GM19463 (cell line): ENCODE measurements at regions not wholly inside any gene's neighbourhood (a gene's known extent, or its start where the extent isn't known, plus 50 kb on each side); places are given as distances from the start of the nearest gene placed in this dataset.
"Not testable (repeated sequence)": the region's sequence is repeated elsewhere in the genome, so short reads cannot be mapped to it uniquely, and the experiment has no call there.

Experiments
- ATAC-seq: cut with Tn5 transposase; IDR thresholded peaks from one replicate; pipeline ENCODE4 v1.9.1; 2021; ENCODE audit warnings: mild to moderate bottlenecking, moderate library complexity; ENCODE audit not compliant: unreplicated experiment

- ATAC-seq = no peak
Measured at GRCh38 chr6:120852293-120852849, 481.9 kb downstream of the TBC1D32 start.

GRCh38 chr6:120826253-120826652, 508.0 kb downstream of the TBC1D32 start:
- no peak for ATAC-seq

- ATAC-seq = no peak
Measured at GRCh38 chr6:120816794-120817193, 517.5 kb downstream of the TBC1D32 start.

GRCh38 chr6:120805276-120805675, 529.0 kb downstream of the TBC1D32 start:
- ATAC-seq = no peak

- ATAC-seq = no peak
Measured at GRCh38 chr6:120804612-120805011, 529.7 kb downstream of the TBC1D32 start.

GRCh38 chr6:120786682-120787081, 547.6 kb downstream of the TBC1D32 start:
- no peak for ATAC-seq

GRCh38 chr6:120786256-120786655, 548.0 kb downstream of the TBC1D32 start:
- ATAC-seq = no peak

- ATAC-seq = no peak
Measured at GRCh38 chr6:120785459-120786086, 548.7 kb downstream of the TBC1D32 start.

GRCh38 chr6:120779441-120779840, 554.8 kb downstream of the TBC1D32 start:
- ATAC-seq = no peak

- ATAC-seq = no peak
Measured at GRCh38 chr6:120775698-120776097, 558.6 kb downstream of the TBC1D32 start.

GRCh38 chr6:120774275-120774674, 560.0 kb downstream of the TBC1D32 start:
- ATAC-seq = no peak

- no peak for ATAC-seq
Measured at GRCh38 chr6:120771019-120771418, 563.3 kb downstream of the TBC1D32 start.

GRCh38 chr6:120764312-120764711, 570.0 kb downstream of the TBC1D32 start:
- ATAC-seq = no peak

GRCh38 chr6:120759570-120759969, 574.7 kb downstream of the TBC1D32 start:
- ATAC-seq = no peak

GRCh38 chr6:120748574-120748973, 585.7 kb downstream of the TBC1D32 start:
- ATAC-seq = not testable (repeated sequence)

- no peak for ATAC-seq
Measured at GRCh38 chr6:120736740-120737139, 597.5 kb downstream of the TBC1D32 start.

- no peak for ATAC-seq
Measured at GRCh38 chr6:120735641-120736040, 598.6 kb downstream of the TBC1D32 start.

GRCh38 chr6:120711255-120711654, 623.0 kb downstream of the TBC1D32 start:
- no peak for ATAC-seq

- ATAC-seq = no peak
Measured at GRCh38 chr6:120700001-120700400, 634.3 kb downstream of the TBC1D32 start.

GRCh38 chr6:120686492-120686891, 647.8 kb downstream of the TBC1D32 start:
- ATAC-seq = no peak

GRCh38 chr6:120682145-120682544, 652.1 kb downstream of the TBC1D32 start:
- ATAC-seq = no peak

GRCh38 chr6:120681204-120681603, 653.1 kb downstream of the TBC1D32 start:
- ATAC-seq = no peak

- ATAC-seq = no peak
Measured at GRCh38 chr6:120675886-120676285, 658.4 kb downstream of the TBC1D32 start.
